ENCODE measurements at regions not wholly inside any gene's neighbourhood (a gene's known extent, or its start where the extent isn't known, plus 50 kb on each side); places are given as distances from the start of the nearest gene placed in this dataset.

DNA sequence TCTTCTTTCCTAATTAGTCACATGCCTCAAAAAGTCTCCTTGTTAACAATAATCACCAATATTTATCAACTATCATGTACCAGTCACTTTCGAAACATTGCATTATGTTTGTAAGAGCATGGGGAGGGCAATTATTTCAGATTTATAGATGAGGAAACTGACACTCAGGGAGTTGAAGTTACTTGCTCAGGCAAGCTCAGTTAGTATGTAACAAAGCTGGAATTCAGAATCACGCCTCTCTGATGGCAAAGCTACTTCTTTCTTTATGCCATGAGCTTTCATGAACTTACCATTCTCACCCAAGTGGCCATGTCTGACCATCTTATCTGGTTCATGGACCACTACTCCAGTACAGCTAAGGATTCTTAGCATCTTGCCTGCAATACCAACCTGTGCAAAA, 183.4 kb upstream of the TANK start:
- no peak for DNase-seq

DNA sequence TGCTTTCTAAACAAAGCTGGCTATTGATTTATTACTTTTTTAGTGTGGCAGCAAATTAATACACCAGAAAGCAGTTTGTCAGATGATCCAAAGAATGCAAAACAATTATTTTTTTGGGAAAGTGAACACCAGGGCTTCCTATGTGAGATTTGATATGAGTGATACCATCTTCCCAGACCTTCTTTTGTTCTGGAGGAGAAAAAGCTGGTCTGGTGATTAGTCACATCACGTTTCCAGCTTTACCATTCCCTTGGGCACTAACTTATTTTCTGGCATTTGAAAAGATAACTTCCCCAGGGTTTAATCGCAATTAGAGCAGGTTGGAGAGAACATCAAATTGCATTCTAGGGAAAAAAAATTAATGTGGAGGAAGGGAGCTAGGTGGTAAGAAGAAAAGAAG, 182.9 kb upstream of the TANK start:
- no peak for DNase-seq

DNA sequence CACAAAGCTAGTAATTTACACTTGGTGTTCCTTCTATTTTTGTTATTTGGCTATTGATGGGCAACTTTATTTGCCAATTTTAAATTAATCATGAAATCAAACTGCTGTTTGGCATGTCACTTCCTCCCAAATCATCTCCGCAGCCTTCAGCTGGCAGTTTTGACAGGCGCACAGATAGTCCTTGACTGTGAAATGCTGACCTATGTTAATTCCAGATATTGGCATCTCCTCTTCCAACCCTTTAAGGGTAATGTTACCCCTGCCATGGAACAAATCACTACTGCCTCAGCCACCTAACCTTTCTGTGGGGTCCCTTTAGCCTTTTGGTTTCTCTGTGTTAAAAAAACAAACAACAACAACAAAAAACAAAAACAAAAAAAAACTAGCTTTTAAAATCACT, 182.4 kb upstream of the TANK start:
- DNase-seq: no peak

DNA sequence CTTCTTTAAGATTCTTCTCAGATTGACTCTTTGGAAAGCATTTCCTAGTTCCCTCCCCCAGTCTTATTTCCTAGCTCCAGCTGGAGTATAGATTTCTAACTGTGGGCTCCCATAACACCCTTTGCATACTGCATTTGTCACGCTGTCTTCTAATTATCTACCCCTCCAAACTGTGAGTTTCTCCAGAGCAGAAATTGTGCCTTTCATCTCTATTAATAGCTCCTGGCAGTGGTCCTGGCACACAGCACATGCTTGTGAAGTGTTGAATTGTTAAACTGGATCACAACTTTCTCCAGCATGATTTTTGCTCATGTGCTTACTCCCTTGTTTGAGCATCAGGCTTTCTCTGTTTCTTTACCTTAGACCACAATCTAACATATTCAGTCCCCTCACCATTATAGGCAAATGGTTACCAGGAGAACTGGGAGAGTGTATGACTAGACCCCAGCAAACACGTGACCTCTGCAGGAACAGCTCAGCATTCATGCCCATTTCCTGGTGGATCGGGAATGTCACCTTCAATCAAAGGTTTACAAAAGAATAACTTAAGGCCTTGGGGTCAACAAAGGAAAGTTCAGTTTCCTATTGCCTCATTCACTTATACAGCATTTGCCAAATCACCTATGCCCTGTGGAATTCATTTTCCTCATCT, 175.7 kb upstream of the TANK start:
- no peak for DNase-seq

DNA sequence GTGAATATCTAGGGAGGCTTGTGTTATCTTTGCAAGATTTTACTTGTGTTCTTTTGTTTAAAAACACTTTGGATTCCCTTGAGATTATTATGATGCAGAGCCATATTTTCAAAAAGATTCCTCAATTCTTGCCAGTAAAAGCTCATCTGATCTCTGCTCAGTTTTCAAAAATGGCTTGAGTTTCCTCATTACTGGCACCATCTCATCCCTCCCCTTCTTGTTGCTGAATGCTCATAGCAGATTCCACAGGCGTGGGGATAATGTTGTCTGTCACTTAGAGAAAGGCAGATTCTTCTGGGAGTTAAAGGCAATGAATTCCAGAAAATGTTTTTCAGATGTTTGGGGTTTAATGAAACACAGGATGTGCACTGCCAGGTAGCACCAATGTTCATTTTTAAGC, 170.4 kb upstream of the TANK start:
- DNase-seq: no peak

DNA sequence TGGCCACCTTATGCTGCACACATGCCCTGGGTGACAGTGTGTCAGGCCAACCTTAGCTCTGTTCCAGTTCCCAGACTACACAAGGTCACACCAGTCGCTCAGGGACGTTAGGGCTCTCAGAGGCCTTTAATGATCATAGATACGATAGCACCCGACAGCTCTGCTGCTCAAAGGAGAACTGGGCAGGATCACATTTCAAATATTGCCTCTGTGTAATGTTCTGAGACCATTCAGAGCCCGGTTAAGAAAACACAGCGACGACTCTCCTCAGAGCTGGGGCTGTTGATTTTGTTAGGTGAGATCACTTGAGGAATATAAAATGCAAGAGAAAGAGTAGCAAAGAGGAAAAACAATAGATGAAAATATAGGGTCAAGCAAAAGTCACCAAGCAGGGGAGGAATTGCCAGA, 166.6 kb upstream of the TANK start:
- DNase-seq: no peak

DNA sequence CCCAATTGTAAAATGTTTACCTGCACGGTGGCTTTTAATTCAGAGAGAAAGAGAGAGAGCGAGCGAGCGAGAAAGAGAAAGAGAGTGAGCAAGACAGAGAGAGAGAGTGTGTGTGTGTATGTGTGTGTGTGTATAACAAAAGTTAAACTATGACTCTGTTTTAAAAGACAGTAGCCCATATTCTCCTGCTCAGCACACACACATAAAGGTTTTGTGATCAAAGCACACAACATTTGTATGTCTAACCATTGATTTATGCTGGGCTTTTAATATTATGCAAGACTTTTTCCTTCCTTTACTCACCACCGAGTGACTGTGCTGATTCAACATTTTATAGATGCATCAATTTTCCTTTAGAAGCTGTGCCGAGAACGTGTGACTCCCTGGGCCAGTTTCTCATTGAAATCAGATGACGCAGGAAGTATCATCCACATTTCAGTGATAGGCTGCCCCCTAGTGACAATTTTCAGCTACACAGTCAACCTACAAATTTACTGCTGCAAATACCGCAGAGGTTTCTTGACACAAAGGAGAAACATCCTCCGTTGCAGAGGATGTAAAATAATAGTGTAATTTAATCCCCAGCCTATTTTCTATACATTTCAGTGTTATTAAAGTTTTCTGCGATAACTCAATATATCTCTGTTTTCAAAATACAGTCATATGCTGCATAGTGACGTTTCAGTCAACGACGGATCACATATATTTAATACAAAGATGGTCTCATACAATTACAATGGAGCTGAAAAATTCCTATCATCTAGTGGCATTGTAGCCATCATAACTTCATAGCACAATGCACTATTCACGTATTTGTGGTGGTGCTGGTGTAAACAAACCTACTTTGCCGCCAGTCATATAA, 165.9 kb upstream of the TANK start:
- DNase-seq: peak; percentile 77

DNA sequence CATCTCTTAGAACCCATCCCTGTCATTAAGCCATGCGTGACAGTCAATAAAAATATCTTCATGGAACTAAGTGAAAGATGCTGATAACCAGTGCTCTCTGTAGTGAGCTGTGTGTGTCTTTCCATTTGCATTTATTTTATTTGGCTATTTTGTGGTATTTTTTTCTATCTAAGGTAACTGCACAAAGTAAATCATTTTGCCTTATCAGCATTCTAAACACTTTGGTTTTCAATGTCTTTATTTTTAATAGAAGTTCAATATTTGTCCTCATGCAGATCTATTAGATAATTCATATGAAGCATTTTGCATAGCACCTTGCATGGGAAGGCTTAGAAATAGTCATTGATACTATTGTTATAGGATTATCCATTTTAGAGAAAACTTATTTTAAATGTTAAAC, 163.6 kb upstream of the TANK start:
- no peak for DNase-seq

DNA sequence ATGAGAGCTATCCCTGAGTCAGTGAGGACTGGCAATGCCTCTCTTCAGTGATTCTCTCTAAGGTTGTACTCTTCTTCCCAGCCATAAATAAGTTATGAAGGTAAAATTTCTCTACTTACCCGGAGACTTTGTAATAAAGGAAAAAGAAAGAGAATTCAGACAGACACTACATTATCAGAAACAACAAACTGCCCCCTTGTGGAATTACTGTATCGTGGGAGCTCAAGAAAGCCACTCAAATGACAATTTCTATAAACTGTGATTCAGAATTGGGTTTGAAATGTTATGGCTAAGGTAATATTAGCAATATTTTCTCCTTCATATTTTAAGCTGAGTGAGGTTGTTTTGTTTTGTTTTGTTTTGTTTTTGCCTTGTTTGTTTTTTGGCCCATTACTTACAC, 155.8 kb upstream of the TANK start:
- no peak for DNase-seq

DNA sequence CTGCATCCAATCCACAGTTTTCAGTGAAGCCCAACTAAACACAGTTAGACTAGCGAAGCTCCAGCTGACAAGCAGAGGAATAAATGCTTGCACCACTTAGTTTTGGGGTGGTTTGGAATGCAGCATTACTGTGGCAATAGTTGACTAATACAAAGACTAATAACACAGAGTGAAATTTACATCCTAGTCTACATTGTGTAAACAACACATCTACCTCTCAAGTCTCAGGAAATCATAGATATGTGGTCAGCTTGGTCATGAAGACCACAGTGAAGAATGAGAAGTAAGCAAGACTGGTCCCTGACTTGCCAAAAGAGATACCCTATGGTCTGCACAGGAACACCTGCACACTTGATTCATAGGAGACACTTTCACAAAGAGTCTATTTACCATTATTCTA, 155.1 kb upstream of the TANK start:
- DNase-seq: no peak

DNA sequence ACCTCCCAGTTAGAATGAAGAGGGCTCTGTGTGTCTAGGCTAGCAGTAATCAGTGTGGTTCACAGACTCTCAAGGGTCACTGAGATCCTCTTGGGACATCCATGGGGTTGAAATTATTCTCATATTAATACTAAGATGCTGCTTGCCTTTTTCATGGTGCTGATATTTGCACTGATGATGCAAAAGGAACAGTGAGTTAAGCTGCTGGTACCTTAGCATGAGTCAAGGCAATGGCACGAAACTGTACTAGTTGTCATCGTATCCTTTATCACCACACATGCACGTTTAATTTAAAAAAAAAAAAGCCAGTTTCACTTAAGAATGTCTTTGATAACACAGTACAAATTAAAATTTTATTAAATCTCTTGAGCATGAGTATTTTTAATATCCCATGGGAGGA, 151.9 kb upstream of the TANK start:
- DNase-seq: no peak

DNA sequence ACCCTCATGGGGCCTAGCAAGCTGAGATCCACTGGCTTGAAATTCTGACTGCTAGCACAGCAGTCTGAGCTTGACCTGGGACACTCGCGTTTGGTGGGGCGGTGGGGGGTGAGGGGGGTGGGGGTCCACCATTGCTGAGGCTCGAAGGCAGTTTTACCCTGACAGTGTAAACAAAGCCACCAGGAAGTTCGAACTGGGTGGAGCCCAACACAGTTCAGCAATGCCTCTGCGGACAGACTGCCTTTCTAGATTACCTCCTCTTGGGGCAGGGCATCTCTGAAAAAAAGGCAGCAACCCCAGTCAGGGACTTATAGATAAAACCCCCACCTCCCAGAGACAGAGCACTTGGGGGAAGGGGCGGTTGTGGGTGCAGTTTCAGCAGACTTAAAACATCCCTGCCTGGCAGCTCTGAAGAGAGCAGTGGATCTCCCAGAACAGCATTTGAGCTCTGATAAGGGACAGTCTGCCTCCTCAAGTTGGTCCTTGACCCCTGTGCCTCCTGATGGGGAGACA, 149.7 kb upstream of the TANK start:
- DNase-seq: no peak

DNA sequence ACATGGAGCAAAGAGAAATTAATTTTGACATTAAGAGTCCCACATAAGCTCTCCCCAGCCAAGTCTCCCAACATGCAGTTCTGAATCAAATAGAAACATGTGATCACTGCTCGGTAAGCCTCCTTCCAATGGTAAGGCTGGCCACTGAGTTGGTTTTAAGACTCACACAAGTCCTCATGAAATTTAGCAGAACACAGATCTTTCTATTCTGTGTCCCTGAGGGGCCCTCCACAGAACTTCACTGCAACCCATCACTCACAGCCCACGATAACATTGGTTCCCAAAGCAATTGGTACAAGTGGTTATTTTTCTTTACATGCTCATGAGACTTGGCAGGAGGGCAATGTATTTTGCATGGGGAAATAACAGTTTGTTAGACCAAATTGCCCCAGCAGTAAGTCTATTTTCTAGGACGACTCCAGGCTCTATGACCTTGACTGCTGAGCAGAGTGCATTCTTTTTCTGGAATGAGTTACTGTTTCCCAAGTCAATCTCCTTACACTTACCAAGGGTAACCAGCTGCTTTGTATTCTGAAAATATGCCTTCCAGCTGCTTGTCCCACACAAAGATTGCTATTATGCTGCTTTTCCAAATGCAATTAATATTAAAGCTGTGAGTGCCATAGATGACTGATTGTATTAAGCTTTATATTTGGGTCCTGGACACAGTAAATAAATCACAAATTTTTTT, 142.3 kb upstream of the TANK start:
- DNase-seq: no peak

DNA sequence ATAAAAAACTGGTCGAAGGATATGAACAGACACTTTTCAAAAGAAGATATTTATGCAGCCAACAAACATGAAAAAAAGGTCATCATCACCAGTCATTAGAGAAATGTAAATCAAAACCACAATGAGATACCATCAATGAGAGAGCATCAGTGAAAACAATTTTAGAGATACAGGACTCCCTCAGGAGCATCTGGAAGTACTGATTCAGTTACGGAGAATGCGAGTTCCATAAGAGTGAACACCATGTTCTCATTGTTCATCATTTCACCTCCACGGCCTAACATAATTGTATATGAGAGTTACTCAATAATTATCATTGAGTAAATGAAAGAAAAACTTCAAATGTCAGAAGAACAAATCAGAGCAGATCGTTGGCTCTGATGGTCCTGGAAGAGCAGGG, 140.9 kb upstream of the TANK start:
- DNase-seq: no peak

DNA sequence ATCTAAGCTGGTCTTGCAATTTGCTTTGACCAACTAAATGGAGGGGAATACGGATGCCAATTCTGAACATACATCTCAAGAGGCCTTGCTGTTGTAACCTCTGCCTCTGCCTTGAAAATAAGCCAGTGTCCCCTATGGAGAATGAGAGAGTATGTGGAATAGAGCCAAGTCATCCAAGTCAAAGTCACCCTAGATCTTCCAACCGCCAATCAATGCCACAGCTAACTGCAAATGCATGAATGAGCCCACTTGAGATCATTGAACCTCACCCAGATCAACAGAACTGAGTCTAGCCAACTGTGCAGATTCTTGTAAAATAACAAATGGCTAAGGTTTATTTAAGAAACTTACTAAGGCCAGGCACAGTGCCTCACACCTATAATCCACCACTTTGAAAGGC, 139.8 kb upstream of the TANK start:
- DNase-seq: no peak

DNA sequence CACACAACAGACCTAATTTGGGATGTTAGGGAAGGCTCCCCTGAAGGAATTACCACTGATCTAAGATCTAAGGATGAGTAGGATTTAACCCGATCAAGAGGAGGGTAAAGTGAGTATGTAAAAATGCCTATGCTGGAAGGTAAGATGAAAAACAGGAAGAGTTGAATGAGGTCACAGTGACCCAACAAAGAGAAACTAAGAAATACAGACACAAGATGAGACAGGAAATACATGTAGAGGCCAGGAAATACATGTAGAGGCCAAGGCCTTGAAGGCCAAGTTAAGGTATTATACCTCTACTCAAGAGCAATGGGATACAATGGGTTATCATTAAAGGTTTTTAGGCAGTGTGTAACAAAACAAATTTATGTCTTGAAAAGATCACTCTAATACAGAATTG, 131.6 kb upstream of the TANK start:
- DNase-seq: no peak

DNA sequence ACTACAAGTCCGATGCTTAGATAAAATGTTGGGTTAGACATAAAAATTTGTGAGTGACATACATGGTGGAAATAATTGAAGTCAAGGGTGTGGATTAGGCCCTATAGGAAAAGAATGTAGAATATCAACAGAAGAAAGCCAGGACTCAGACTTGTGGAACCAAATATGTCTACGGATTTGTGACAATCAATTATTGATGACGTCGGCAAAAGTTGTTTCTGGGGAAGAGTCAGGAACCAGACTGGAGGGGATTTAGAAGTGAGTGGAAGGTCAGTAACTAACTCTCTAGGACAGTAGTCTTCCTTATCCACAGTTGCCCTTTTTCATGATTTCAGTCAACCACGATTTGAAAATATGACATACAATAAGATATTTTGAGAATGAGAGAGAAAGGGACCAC, 130.9 kb upstream of the TANK start:
- DNase-seq: no peak

DNA sequence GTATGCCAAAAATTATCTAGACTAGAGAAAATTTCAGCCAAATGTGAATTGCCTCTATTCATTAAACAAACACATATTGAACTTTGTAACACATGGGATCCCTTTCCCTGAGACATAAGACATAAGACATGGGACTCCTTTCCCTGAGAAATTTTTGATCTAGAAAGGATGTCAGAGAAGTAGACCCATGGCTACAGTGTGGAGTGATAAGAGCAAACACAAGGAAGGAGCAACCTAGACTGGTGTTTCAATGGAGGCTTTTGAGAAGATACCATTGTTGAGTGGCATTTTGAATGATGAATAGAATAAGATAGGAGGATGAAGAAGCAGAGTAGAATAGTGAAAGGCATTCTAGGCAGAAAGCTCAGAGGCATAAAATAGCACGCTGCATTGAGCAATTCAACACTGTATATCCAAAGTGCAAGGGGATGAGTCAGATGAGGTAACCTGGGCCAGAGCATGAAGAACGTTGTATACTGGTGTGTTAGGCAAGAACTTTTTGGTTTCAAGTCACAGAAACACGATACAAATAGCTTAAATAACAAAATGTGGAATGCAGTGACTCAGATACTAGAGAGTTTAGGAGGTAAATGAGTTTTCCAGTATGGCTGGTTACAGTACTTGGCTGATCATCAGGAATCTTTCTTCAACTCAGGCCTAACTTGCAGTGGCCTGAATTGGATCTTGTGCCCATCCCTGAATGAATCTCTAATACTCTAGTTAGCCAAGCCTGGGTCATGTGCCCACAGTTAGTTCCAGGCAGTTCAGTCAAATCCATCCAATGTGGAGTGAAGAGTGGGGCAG, 129.8 kb upstream of the TANK start:
- no peak for DNase-seq

DNA sequence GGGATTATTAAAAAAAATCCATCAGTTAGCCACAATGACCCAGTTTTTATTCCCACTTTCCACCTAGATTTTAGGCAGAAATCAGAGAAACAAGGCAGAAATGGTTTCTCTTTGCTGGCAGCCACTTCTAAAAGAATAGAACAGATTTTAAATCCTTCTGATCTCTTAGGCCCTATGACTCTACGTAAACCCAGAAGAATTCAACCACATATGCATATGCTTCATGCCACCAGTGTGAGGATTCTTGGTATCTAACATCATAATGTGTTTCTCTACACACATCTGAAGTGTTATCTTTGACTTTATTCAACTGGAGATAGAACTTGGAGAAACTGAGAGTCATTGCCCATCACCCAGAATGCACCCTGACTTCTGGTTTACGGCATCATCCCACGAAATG, 128.7 kb upstream of the TANK start:
- no peak for DNase-seq

DNA sequence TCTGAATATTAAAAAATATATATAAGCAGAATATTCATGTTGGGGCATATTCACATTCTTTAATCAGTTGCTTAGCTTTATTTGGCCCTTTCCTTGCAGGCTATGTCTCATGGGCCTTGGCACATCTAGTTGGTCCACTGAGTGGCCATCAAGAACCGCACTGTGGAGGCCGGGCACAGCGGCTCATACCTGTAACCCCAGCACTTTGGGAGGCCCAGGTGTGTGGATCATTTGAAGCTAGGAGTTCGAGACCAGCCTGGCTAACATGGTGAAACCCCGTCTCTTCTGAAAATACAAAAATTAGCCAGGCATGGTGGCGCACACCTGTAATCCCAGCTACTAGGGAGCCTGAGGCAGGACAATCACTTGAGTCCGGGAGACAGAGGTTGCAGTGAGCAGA, 127.6 kb upstream of the TANK start:
- DNase-seq: no peak

DNA sequence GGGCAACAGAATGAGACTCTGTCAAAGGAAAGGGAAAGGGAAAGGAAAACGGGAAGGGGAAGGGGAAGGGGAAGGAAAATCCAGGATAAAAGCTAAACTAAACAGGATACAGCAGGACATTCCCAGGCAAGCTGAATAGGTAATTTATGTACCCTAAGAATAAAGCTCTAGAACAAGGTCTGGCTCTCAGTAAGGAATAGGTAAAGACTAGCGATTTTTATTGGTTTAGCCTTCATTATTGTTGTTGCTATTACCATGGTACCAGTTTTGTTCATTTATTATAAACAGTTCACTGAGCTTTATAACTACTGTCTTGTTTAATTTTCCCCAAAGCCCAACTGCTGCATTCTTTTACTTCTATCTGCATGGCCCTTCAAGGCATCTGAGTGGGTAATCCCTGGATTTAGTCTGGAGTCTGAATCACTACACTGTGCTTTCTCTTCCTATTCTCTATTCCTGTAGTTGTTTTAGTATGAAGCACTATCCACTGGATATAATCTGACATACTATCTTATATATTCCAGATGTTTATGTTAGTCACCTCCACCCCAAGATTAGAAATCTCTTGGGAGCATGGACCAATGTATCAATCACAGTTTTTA, 127.1 kb upstream of the TANK start:
- no peak for DNase-seq

DNA sequence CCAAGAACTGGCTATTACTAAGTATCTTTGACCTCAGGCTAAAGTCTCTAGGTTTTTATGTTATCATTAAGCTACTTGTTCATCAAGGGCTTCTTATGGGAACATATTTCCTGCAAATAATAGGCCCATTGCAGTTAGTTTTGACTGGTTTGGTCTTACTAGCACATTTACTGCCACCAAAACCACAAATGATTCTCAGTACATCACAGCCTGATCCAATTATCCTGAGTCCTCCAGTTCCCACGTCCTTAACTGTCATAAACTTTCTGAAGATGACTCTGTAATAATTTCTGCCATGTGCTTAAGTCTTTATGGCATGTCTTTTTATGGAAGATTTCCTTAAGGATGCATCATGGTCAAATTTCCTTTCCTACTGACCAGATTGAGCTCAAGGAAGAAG, 123.3 kb upstream of the TANK start:
- no peak for DNase-seq

DNA sequence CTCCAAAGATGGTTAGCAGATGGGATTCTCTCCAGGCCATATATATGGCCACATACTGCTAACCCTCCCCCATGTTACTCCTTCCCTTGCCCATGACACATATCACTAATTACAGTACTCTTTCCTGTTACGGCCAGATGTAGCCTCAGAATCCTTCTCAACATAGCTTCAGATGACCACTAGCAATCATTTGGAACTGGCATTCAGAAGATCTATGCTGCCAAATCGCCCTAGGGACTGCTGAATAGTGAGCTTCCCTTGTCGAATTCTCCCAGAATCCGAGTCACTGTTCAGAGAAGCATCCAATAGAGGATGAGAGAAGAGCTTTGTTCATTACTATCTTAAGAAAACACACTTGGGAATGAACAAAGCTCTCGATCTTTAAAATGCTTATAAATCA, 121.2 kb upstream of the TANK start:
- no peak for DNase-seq

Data from activated effector memory CD4-positive, alpha-beta T cell treated with anti-CD3 and anti-CD28 coated beads, Interleukin-2, amount 50 U/mL, for 16 hours (primary cell).